WERI-Rb-1 (cell line): ENCODE measurements at regions not wholly inside any gene's neighbourhood (a gene's known extent, or its start where the extent isn't known, plus 50 kb on each side); places are given as distances from the start of the nearest gene placed in this dataset.

Experiments used
- DNase-seq: peaks from one replicate; pipeline ENCODE4 v3.0.0-alpha.2; 2020
- H3K27ac ChIP-seq: fragments of 250-450 bp; sonication (Bioruptor Pico); 2 replicates; pipeline ENCODE4 v1.5.1; 2020; ENCODE audit warnings: mild to moderate bottlenecking, moderate library complexity
- H3K27me3 ChIP-seq: fragments of 250-450 bp; sonication (Bioruptor Pico); 2 replicates; pipeline ENCODE4 v1.5.1; 2021; ENCODE audit warnings: mild to moderate bottlenecking, low read depth, moderate library complexity; ENCODE audit not compliant: insufficient read depth, severe bottlenecking
- H3K36me3 ChIP-seq: fragments of 250-450 bp; sonication (Bioruptor Pico); 2 replicates; pipeline ENCODE4 v1.5.1; 2020; ENCODE audit warnings: mild to moderate bottlenecking, moderate library complexity
- H3K4me3 ChIP-seq: 2 replicates; pipeline ENCODE4 v1.5.1; 2011; ENCODE audit warnings: low read depth, mild to moderate bottlenecking, control low read depth, low read length
- H3K9me3 ChIP-seq: fragments of 250-450 bp; sonication (Bioruptor Pico); 2 replicates; pipeline ENCODE4 v1.5.1; 2021; ENCODE audit warnings: mild to moderate bottlenecking, moderate library complexity; ENCODE audit not compliant: severe bottlenecking
- TF ChIP-seq, protein P1 (sequence below): IDR thresholded peaks from 2 replicates; pipeline ENCODE4 v1.5.1; 2011; ENCODE audit warnings: low read depth, mild to moderate bottlenecking, control low read depth, inconsistent platforms, low read length

DNA sequence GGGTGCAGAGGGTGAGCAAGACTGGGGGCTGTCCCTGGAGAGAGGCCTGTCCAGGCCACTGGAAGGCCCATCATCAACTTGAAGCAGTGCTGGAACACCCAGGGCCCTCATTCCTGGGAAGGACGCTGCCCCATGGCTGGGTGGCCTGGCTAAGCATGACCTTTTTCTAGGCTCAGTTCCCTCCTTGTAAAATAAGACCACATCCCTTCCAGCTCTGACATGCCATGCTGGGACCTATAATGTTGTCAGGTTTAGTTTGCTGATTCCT, 62.8 kb downstream of the SYNE3 start:
- Histone ChIP-seq H3K36me3 (no peaks in the 10 kb centered on the region), H3K9me3 (no peaks in the 10 kb centered on the region), H3K4me3 (no peak overlapping the region), H3K27ac (no peak overlapping the region), H3K27me3 (no peaks in the 10 kb centered on the region)
- no peak for DNase-seq
- TF ChIP-seq, protein P1, sequence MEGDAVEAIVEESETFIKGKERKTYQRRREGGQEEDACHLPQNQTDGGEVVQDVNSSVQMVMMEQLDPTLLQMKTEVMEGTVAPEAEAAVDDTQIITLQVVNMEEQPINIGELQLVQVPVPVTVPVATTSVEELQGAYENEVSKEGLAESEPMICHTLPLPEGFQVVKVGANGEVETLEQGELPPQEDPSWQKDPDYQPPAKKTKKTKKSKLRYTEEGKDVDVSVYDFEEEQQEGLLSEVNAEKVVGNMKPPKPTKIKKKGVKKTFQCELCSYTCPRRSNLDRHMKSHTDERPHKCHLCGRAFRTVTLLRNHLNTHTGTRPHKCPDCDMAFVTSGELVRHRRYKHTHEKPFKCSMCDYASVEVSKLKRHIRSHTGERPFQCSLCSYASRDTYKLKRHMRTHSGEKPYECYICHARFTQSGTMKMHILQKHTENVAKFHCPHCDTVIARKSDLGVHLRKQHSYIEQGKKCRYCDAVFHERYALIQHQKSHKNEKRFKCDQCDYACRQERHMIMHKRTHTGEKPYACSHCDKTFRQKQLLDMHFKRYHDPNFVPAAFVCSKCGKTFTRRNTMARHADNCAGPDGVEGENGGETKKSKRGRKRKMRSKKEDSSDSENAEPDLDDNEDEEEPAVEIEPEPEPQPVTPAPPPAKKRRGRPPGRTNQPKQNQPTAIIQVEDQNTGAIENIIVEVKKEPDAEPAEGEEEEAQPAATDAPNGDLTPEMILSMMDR = no peak

DNA sequence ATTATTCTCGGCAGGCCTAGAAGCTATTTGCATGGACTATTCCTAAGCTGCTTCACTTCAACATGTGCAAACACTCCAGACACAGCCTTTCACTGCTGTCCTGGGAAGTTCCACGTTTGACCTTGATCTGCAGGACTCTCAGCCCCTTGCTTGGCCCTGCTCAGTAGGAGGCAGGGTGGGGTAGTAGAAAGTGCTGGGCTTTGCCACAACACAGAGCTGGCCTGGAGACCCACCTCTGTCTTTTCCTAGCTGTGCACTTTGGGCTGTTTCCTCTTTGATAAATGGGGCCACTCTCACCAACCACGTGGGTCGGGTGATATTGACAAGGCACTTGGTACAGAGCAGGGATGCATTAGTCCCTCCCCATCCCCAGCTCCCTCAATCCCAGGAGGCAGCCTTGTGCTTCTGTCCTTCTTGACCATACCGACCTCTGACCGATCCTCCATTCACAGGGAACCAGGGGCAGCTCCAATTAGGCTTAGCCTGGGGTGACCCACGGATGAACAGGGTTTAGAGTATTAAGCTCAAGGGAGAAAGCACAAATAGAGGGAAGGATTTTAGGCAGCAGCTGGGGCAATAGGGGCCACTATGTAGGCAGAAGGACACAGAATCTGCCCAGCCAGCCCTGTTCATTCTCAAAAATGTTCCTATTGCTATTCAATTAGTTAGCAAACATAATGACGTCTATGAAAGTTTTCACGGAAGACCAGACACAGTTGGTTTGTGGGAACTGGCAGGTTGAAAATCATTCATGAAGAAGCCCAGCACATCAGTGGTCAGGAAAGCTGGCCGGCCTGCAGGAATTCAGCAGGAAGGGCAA, 63.3 kb downstream of the SYNE3 start:
- no peaks in the 10 kb centered on the region for H3K36me3 ChIP-seq

DNA sequence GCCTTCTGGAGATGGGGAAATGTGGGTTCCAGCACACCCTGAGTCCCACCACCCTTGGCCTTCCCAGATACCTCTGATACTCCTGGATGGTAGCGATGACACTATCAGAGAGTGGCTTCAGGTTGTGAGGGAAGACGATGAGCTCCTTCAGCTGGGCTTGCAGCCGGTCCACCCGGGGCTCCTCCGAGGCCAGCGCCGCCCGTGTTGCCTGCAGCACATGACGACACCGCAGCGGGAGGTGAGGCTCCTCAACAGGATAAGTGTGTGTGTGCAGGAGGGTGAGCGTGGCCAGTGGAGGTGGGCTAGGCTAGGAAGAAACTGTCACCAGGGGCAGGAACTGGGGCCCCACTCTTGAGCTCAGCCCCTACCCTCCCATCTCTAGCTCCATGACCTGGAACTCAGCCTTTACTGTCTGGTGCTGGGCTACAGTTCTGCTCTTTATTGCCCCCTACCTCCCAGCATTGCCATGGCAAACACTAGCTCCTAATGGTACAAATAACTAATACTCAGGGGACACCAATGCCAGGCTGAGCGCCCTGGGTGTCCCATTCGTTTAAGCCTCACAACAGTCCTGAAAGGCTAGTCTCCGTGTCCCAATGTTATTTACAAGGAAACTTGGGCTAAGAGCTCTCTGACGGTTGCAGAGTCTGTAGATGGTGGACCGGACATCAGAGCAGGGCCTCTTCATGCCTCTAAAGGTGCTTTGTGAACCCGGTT, 64.1 kb downstream of the SYNE3 start:
- Histone ChIP-seq H3K4me3 (no peak overlapping the region), H3K27ac (no peak overlapping the region), H3K9me3 (no peaks in the 10 kb centered on the region), H3K36me3 (no peaks in the 10 kb centered on the region), H3K27me3 (no peaks in the 10 kb centered on the region)
- peak; percentile 43 for DNase-seq
- TF ChIP-seq, protein P1 = peak; percentile 70

More for the DNA sequence above, 63.3 kb downstream of the SYNE3 start:
- no peak overlapping the region for H3K27ac ChIP-seq
- H3K4me3 ChIP-seq = no peak overlapping the region
- TF ChIP-seq, protein P1 = no peak
- DNase-seq = peak; percentile 77
- H3K9me3 ChIP-seq = no peaks in the 10 kb centered on the region
- no peaks in the 10 kb centered on the region for H3K27me3 ChIP-seq

DNA sequence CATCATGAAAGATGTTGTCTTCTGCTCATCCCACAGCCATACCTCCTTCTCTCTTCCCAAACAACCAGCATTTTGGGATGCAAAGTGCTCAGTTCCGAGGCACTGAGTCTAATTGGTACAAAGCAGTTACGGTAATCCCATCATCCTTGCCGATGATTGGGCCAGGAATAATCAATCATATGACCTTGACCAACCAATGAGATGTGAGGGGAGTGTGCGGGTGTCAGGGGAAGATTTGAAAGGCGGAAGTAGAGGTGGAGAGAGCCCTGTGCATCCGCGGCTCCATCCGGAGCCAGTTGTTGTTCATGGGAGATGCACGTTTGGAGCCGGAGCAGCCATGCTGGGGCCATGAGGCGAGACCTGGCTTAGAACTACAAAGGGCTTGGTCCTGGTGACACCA, 67.3 kb downstream of the SYNE3 start:
- H3K9me3 ChIP-seq = no peaks in the 10 kb centered on the region
- no peak overlapping the region for H3K27ac ChIP-seq
- TF ChIP-seq, protein P1 = no peak
- H3K27me3 ChIP-seq = no peaks in the 10 kb centered on the region
- no peak overlapping the region for H3K4me3 ChIP-seq
- no peak for DNase-seq
- H3K36me3 ChIP-seq = no peaks in the 10 kb centered on the region

DNA sequence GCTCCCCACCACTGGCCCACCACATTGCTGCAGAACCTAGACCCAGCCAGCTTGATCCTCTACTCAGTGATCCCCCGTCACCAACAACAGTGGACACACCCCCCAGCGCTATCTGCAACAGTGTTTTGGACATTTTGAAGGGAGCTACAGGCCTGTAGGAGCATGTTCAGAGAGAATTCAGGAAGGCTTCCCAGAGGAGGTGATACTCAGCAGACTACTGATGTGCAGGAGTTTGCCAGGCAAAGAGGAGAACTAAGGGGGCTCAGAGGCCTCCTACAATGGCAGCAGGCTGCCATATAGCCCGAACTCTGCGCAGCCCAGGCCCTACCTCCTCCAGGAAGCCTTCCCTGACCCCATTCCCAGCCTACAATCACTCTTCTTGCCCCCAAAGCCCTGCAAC, 70.0 kb downstream of the SYNE3 start:
- no peaks in the 10 kb centered on the region for H3K27me3 ChIP-seq
- H3K9me3 ChIP-seq = no peaks in the 10 kb centered on the region
- H3K27ac ChIP-seq = no peak overlapping the region
- TF ChIP-seq, protein P1 = no peak
- no peak for DNase-seq
- H3K4me3 ChIP-seq = no peak overlapping the region
- no peaks in the 10 kb centered on the region for H3K36me3 ChIP-seq
